ENCODE measurements at regions not wholly inside any gene's neighbourhood (a gene's known extent, or its start where the extent isn't known, plus 50 kb on each side); places are given as distances from the start of the nearest gene placed in this dataset.

- Histone ChIP-seq H3K4me2 (ENCODE audit: unreplicated experiment) (no peak overlapping the region), H3K27ac (no peak overlapping the region), H3K4me3 (no peak overlapping the region), H3K9me3 (ENCODE audit: low read depth) (no peaks in the 10 kb centered on the region), H3K27me3 (replicated peaks; ENCODE audit: insufficient read depth) (no peaks in the 10 kb centered on the region), H3K36me3 (ENCODE audit: low read depth) (no peaks in the 10 kb centered on the region), H4K20me1 (ENCODE audit: insufficient read depth) (no peaks in the 10 kb centered on the region), H3F3A (ENCODE audit: insufficient read depth) (no peaks in the 10 kb centered on the region), H3K9me2 (ENCODE audit: insufficient read depth) (no peaks in the 10 kb centered on the region), H2AFZ (no peak overlapping the region), H3K9ac (no peak overlapping the region), H3K79me2 (ENCODE audit: insufficient read depth) (no peaks in the 10 kb centered on the region), H3K4me1 (ENCODE audit: insufficient read depth) (no peaks in the 10 kb centered on the region)
- no peak for DNase-seq
- WGBS, 2 experiments (ENCODE audit: low coverage in 1 of 2, low lambda C conversion rate in 2 of 2, missing lambda C conversion rate in 2 of 2), result 58 to 62% methylated on average over 3 of the region's 3 CpGs
- TF ChIP-seq EZH2phosphoT487 (IDR thresholded peaks at IDR 0.05; ENCODE audit: insufficient read depth, low read depth), result no peak
- no peak for TF ChIP-seq EZH2 (IDR thresholded peaks at IDR 0.05; ENCODE audit: insufficient read depth, poor library complexity, severe bottlenecking)
- in situ Hi-C loops (cut with MboI), result no loop called here
These were observed 369.2 kb downstream of the HAO1 start for GRCh38 chr20:7571101-7571500.

- Histone ChIP-seq H3K9ac (no peak overlapping the region), H2AFZ (no peak overlapping the region), H3K27ac (no peak overlapping the region), H3K9me2 (ENCODE audit: insufficient read depth) (no peaks in the 10 kb centered on the region), H4K20me1 (ENCODE audit: insufficient read depth) (no peaks in the 10 kb centered on the region), H3F3A (ENCODE audit: insufficient read depth) (no peaks in the 10 kb centered on the region), H3K4me3 (no peak overlapping the region), H3K4me2 (ENCODE audit: unreplicated experiment) (no peak overlapping the region), H3K36me3 (ENCODE audit: low read depth) (no peaks in the 10 kb centered on the region), H3K9me3 (ENCODE audit: low read depth) (no peaks in the 10 kb centered on the region), H3K4me1 (ENCODE audit: insufficient read depth) (no peaks in the 10 kb centered on the region), H3K79me2 (ENCODE audit: insufficient read depth) (no peaks in the 10 kb centered on the region), H3K27me3 (replicated peaks; ENCODE audit: insufficient read depth) (no peaks in the 10 kb centered on the region)
- TF ChIP-seq EZH2 (IDR thresholded peaks at IDR 0.05; ENCODE audit: insufficient read depth, poor library complexity, severe bottlenecking) (no peak), EZH2phosphoT487 (IDR thresholded peaks at IDR 0.05; ENCODE audit: insufficient read depth, low read depth) (no peak)
- in situ Hi-C loops (cut with MboI), result no loop called here
- peak; percentile 51 for DNase-seq
- 11 to 20% methylated on average over 5 of the region's 5 CpGs for WGBS, 2 experiments (ENCODE audit: low coverage in 1 of 2, low lambda C conversion rate in 2 of 2, missing lambda C conversion rate in 2 of 2)
These were observed 368.7 kb downstream of the HAO1 start for GRCh38 chr20:7571521-7572055.

GRCh38 chr20:7579888-7580287, 360.4 kb downstream of the HAO1 start:
- WGBS, 2 experiments (ENCODE audit: low coverage in 1 of 2, low lambda C conversion rate in 2 of 2, missing lambda C conversion rate in 2 of 2), result 55 to 67% methylated on average over 3 of the region's 3 CpGs
- no peak overlapping the region for H3K27ac ChIP-seq
- no peaks in the 10 kb centered on the region for H3K27me3 ChIP-seq (replicated peaks; ENCODE audit: insufficient read depth)
- in situ Hi-C loops (cut with MboI), result no loop called here
- H4K20me1 ChIP-seq (ENCODE audit: insufficient read depth), result no peaks in the 10 kb centered on the region
- TF ChIP-seq EZH2 (IDR thresholded peaks at IDR 0.05; ENCODE audit: insufficient read depth, poor library complexity, severe bottlenecking) (no peak), EZH2phosphoT487 (IDR thresholded peaks at IDR 0.05; ENCODE audit: insufficient read depth, low read depth) (no peak)
- no peaks in the 10 kb centered on the region for H3K79me2 ChIP-seq (ENCODE audit: insufficient read depth)
- no peaks in the 10 kb centered on the region for H3K9me3 ChIP-seq (ENCODE audit: low read depth)
- no peak overlapping the region for H3K4me3 ChIP-seq
- H3F3A ChIP-seq (ENCODE audit: insufficient read depth), result no peaks in the 10 kb centered on the region
- H3K36me3 ChIP-seq (ENCODE audit: low read depth), result no peaks in the 10 kb centered on the region
- no peak overlapping the region for H2AFZ ChIP-seq
- no peak overlapping the region for H3K4me2 ChIP-seq (ENCODE audit: unreplicated experiment)
- H3K4me1 ChIP-seq (ENCODE audit: insufficient read depth), result peaks cover 4% of the 10 kb centered on the region; the same call in 1 of the 2 replicates
- DNase-seq, result no peak
- H3K9ac ChIP-seq, result no peak overlapping the region
- H3K9me2 ChIP-seq (ENCODE audit: insufficient read depth), result no peaks in the 10 kb centered on the region

GRCh38 chr20:7585126-7585679, 355.1 kb downstream of the HAO1 start:
- Histone ChIP-seq H3K79me2 (ENCODE audit: insufficient read depth) (no peaks in the 10 kb centered on the region), H2AFZ (no peak overlapping the region), H4K20me1 (ENCODE audit: insufficient read depth) (no peaks in the 10 kb centered on the region), H3K27ac (no peak overlapping the region), H3K9me3 (ENCODE audit: low read depth) (no peaks in the 10 kb centered on the region), H3K27me3 (replicated peaks; ENCODE audit: insufficient read depth) (no peaks in the 10 kb centered on the region), H3K4me2 (ENCODE audit: unreplicated experiment) (no peak overlapping the region), H3K4me1 (ENCODE audit: insufficient read depth) (peaks cover 4% of the 10 kb centered on the region; the same call in 1 of the 2 replicates), H3K9ac (no peak overlapping the region), H3K4me3 (no peak overlapping the region), H3K9me2 (ENCODE audit: insufficient read depth) (no peaks in the 10 kb centered on the region), H3F3A (ENCODE audit: insufficient read depth) (no peaks in the 10 kb centered on the region), H3K36me3 (ENCODE audit: low read depth) (no peaks in the 10 kb centered on the region)
- DNase-seq, result peak; percentile 52
- in situ Hi-C loops (cut with MboI), result no loop called here
- WGBS, 2 experiments (ENCODE audit: low coverage in 1 of 2, low lambda C conversion rate in 2 of 2, missing lambda C conversion rate in 2 of 2), result 72 to 75% methylated on average over 6 of the region's 6 CpGs
- TF ChIP-seq EZH2 (IDR thresholded peaks at IDR 0.05; ENCODE audit: insufficient read depth, poor library complexity, severe bottlenecking) (no peak), EZH2phosphoT487 (IDR thresholded peaks at IDR 0.05; ENCODE audit: insufficient read depth, low read depth) (no peak)

All from GM23248 (cell line).